AG10803 (cell line): ENCODE measurements at regions not wholly inside any gene's neighbourhood (a gene's known extent, or its start where the extent isn't known, plus 50 kb on each side); places are given as distances from the start of the nearest gene placed in this dataset.

Experiments used
- DNase-seq: peaks from one replicate; pipeline ENCODE4 v3.0.0; 2010; ENCODE audit warnings: low read depth
- H3K4me3 ChIP-seq: 2 replicates; pipeline ENCODE4 v1.5.1; 2011; ENCODE audit warnings: mild to moderate bottlenecking, low read length, control low read depth
- TF ChIP-seq, protein P1 (sequence below): conservative IDR thresholded peaks from 2 replicates; pipeline ENCODE4 v1.5.1; 2011; ENCODE audit warnings: mild to moderate bottlenecking, low read length, control low read depth, inconsistent platforms

DNA sequence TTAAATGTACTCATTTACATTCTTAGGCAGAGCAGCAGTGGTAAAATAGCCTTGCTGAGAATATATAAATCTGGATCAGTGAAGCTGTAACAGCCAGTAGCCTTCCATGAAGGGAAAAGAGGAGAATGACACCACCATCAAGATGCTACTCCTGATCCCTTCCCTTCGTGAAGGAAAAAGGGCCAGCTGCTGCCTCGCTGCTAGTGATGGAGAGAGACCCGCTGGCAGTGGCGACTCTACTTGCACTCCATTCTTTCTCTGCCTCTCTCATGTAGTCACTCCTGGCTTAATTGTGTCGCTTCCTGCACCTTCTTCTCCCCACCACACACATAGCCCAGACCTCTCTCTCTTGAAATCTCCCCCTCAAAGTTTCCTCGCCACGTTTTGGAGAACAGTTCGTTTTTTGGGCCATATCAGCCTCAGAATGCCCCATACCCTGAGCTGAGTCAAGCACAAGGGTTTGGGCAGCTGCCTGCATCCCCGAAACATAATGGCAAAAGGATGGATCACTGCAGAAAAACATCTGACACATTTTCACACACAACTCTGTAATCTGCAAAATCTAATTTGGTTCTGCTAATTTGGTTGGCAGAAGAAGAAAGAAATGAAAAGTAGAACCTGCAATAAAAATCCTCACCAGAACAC, 460.3 kb upstream of the IL12A start:
- H3K4me3 ChIP-seq = no peak overlapping the region
- no peak for DNase-seq
- TF ChIP-seq, protein P1, sequence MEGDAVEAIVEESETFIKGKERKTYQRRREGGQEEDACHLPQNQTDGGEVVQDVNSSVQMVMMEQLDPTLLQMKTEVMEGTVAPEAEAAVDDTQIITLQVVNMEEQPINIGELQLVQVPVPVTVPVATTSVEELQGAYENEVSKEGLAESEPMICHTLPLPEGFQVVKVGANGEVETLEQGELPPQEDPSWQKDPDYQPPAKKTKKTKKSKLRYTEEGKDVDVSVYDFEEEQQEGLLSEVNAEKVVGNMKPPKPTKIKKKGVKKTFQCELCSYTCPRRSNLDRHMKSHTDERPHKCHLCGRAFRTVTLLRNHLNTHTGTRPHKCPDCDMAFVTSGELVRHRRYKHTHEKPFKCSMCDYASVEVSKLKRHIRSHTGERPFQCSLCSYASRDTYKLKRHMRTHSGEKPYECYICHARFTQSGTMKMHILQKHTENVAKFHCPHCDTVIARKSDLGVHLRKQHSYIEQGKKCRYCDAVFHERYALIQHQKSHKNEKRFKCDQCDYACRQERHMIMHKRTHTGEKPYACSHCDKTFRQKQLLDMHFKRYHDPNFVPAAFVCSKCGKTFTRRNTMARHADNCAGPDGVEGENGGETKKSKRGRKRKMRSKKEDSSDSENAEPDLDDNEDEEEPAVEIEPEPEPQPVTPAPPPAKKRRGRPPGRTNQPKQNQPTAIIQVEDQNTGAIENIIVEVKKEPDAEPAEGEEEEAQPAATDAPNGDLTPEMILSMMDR = no peak

DNA sequence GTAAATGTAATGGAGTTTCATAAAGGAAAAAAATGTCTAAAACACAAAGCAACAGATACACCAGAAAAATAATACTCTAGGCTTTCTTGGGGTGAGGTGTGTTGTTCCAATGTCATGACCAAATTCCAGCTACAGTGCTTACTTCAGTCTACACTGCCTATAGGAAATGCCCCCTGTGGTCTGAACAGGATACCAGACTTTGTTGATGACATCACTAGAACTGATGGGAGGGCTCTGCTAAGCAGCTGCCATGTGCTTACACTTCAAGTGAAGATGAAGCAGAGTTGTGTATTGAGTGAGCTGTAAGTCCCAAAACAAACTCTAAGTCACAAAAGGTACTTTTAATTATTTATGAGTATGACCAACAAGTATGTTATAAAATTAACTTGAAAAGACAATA, 456.1 kb upstream of the IL12A start:
- TF ChIP-seq, protein P1 = no peak
- H3K4me3 ChIP-seq = no peak overlapping the region
- no peak for DNase-seq

DNA sequence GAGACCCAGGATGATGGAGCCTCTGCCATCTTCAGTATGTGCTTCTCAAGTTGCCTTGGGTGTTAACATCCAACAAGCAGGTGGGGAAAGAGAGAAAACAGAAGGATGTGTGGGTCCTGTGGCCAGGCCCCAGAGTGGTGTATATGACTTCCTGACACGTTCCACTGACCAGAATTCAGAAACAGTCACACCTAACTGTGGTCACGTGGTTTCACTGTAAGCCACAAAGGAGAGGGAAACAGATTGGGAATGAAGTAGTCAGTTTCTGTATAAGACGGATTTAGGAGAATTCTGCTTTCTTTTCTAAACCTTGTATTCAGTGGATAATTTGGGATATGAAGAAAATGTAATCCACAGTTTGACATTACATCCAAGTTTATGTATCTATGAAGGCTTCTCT, 454.1 kb upstream of the IL12A start:
- H3K4me3 ChIP-seq = no peak overlapping the region
- DNase-seq = no peak
- TF ChIP-seq, protein P1 = no peak

DNA sequence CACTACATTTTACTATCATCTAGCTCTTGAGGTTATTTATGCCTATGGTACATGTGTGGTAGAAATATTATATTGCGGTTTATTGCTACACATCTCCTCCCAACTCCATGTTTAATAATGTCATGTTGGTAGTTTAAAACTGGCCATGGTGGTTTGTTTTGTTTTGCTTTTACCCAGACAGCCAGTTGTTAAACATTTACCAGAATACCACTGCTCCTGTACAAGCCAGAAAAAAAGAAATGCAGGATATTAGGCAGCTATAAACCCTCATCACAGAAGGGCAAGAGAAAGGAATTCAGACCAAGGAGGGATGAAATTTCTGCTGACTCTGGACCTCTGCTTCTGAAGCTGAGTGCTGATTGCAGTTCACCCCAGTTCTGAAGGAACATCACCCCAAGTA, 451.8 kb upstream of the IL12A start:
- no peak overlapping the region for H3K4me3 ChIP-seq
- DNase-seq = no peak
- TF ChIP-seq, protein P1 = no peak

DNA sequence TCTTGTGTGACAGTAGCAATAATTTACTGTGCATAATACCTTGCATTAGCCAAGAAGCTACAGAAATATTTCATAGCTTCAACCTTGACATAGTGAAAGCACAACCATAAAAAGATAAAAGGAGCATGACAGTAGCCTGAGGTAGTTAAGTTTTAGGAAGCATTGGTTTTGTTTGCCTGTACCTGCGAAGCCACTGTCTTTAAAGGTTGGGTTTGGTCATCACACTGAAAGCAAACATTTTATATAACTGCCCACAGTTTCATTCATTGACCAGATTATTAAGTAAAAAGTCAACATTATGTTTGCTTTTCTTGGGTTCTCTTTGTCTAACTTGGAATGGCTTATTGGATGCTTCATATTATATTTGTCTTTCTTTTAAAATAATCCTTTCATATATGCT, 450.1 kb upstream of the IL12A start:
- H3K4me3 ChIP-seq = no peak overlapping the region
- no peak for DNase-seq
- TF ChIP-seq, protein P1 = no peak

DNA sequence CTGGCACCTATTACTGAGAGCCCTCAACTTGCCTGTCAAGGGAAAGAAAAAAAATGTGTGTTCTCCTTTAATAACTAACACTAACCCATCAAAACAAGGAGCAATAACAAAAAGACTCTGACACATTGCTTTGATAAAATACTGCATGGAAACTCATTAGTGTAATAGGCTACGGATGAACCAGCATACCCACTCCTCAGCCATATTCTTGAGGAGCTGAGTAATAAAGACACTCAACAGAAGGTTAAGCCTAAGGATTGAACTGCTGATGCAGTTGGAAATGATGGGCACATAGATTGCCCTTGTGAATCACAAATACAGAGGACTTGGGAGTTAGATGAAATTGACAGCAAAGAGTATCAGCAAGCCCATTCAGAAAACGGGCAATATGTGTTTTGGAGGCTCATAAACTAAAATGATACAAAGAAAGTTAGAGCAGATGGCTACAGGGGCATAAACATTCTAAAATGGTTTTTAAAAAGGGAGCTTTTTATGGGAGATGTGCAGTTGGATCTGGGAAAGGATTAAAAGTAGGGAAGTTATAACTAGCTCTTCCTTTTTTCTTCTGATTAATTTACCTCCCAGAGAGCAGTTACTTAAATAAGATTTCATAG, 447.6 kb upstream of the IL12A start:
- no peak overlapping the region for H3K4me3 ChIP-seq
- no peak for DNase-seq
- TF ChIP-seq, protein P1 = no peak

DNA sequence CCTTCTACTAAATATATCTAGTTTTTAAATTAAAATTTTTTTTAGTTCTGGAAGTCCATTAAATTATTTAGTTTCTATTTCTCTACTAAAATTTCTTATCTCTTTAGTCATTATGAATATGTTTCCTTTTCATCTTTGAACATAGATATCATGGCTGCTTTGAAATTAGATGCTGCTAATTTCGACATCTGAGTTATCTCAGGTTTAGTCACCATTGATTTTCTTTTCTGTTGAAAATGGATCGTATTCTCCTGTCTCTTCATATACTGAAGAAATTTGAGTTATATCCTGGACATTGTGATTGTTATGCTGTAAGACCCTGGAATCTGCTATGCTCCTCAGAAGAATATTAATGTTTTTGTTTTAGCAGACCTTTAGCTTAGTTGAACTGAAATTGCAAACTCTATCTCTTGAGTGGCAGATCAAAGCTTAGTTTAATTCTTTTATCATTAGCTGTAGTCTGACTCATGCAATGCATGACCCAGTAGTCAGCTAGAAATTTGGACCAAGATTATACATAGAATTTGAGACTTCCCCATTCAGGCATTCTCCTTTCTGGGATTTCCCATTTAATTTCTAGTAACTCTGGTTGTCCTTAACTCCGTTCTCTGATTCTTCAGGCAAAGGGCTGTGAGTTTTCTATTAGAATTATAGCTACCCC, 439.8 kb upstream of the IL12A start:
- no peak overlapping the region for H3K4me3 ChIP-seq
- DNase-seq = no peak
- TF ChIP-seq, protein P1 = no peak
